Effector CD8-positive, alpha-beta T cell (primary cell): ENCODE measurements at regions not wholly inside any gene's neighbourhood (a gene's known extent, or its start where the extent isn't known, plus 50 kb on each side); places are given as distances from the start of the nearest gene placed in this dataset.

ENCODE experiments used
- DNase-seq: peaks from one replicate; lab custom pipeline; 2025; lab: John Stamatoyannopoulos, UW

- no peak for DNase-seq
Observed at GRCh38 chr2:145022666-145023333, 502.9 kb upstream of the ZEB2 start.

GRCh38 chr2:145021962-145022665, 502.2 kb upstream of the ZEB2 start:
- no peak for DNase-seq

DNA sequence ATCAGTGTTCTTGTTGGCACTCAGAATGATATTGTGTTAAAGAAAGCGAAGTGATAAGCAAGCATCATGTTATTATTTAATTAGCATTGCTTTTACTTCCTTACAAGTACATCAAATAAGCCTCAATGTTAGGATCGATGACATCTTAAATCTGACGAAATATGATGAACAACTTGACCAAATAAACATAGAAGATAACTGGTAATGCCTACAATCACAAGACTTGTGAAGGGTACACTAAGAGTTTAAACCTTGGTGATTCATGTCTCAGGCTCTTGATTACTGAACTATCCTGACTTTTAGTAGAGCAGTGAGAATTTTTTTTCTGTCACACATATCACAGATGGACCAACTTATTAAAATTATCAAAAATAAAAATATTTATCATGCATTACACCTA, 500.8 kb upstream of the ZEB2 start:
- no peak for DNase-seq

DNA sequence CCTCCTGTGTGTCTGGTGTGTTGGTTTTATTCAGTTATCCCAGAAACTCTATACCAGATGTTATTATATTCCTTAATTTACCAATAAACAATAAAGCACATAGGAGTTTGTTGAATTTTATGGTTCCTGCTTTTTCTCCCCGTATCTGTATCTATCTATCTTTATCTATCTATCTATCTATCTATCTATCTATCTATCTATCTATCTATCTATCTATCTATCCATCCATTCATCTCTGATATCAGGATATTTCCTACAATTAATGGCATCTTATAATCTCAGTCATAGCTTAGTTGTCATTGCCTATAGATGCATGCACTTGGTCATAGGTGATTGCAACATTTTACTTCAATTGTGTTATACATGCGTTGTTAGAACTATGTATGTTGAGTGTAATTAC, 500.2 kb upstream of the ZEB2 start:
- DNase-seq, result no peak

DNA sequence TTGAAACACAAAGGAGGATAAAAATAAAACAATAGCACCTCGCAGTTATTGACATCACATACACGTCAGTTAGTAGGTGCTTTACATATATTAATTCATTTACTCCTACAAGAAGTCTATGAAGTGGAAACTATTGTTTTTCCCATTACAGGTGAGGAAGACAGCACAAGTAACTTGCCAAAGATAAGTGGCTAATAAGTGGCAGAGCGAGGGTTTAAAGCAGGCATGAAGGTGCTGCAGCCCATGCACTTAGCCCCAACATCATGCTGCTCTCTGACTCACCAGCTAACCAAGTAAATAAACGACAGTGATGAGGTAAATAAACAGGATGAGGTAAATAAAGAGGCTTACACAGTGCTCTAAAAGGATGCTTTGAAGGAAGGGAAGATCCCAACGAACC, 498.6 kb upstream of the ZEB2 start:
- no peak for DNase-seq

DNA sequence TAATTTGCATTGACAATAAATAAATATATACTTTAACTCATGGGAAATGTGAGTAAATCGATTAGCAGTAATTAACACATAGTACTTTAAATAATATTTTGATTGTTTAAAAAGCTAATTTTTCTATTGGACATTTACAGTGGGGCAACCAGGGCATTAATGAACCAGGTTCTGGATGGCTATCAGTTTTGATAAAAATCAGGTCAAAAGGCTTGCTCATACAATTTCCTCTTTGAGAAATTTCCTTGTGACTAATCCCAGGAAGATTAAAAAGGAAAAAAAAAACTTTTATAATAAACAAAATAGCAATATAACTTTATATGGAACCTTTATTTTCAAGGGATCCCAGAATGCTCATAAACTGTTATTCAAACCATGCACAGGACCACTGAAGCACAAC, 497.2 kb upstream of the ZEB2 start:
- no peak for DNase-seq

- no peak for DNase-seq
Observed at GRCh38 chr2:145016711-145017110, 496.8 kb upstream of the ZEB2 start.

GRCh38 chr2:145015561-145015960, 495.6 kb upstream of the ZEB2 start:
- DNase-seq, result no peak

GRCh38 chr2:145012806-145013205, 492.9 kb upstream of the ZEB2 start:
- no peak for DNase-seq

DNA sequence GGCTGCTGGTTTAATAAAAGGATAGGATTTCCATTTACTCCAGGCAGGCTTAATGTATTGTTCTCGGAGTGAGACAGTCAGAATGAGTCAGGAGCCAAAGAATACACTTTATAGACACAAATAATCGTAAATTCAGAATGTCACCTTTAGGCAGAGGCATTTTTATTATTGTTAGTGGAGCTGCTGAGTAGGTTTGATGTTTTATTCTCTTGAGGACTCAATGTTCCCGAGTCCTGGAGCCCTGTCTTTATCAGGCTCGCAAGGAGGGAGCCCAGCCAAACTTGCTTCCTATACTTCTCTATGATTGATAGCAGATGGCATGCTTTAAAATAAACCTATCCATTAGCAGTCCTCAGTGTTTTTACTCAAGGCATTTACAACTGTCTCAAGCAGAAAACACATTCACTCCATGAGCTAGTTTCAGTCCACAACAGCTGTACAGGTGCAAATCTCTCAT, 492.3 kb upstream of the ZEB2 start:
- DNase-seq, result no peak

- no peak for DNase-seq
Observed at GRCh38 chr2:145010635-145011034, 490.7 kb upstream of the ZEB2 start.

GRCh38 chr2:145007960-145008263, 488.0 kb upstream of the ZEB2 start:
- no peak for DNase-seq

GRCh38 chr2:145007093-145007959, 487.4 kb upstream of the ZEB2 start:
- no peak for DNase-seq

GRCh38 chr2:145002624-145003023, 482.7 kb upstream of the ZEB2 start:
- no peak for DNase-seq

GRCh38 chr2:145000376-145000775, 480.5 kb upstream of the ZEB2 start:
- DNase-seq, result no peak

DNA sequence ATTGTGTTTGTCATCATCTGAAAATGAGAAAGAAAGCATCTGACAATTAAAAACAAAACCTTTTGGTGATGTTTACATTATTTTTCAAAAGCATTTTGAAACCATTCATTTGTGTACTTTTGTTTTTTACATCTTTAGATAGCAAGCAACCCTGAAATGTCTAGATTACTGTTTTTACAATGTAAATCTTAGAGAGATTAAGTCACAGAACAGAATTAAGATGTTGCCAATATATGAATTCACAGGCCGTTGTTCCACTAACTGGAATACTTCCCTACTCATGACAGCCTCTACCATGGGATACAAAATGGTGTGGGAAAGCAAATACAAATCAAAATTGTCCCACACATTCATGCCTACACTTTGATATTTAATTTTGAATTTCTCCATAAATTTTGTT, 480.0 kb upstream of the ZEB2 start:
- DNase-seq, result no peak

DNA sequence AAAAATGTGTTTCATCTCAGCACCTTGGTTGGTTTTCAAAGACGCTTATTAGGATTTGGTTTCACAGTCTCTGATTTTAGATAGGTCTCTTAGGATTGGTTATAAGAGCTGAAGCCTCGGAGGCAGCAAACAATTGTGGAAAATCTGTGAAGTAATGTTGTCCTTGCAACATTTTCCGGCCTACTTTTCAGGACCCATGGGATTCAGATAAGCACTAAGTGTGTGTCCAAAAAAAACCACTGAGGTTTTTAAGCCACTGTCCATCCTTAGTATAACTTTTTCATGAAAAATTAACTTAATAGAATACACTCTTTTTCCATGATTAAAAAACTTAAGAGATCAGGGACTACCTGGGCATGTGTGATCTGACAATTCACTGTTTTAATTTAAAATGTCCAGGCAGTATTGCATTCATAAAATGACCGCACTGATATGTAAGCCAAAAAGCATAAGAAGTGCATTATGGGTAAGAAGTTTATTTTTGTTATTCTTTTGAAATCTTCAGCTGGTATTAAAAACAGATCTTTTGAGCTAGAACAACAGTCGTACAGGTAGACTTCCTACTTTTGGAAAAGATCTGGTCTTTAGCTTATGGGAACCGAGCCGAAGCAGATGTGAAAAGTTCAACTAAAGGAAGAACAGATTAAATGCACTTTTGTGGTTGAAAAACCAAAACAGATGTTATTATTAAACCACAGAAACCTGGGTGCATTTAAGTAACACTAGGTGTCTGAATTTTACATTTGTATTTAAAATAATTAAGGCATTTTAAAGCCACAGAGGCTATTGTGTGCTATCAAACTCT, 479.4 kb upstream of the ZEB2 start:
- no peak for DNase-seq

DNA sequence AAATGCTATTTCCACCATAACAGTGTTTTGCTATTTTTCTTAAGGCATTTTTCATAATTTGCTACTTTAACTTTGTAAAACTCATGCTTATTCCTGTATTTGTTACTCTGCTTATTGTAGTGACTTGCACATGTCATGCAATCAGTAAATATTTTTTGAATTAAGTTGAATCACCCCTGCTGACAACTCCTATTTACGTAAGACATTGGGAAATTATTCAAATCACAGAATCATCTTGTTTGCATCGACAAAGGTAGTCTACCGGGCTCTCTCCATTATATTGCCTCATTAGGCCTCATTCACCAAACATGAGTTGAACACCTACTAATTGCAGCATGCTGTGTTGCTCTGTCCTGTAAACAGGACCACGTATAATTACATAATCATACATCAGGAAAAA, 478.5 kb upstream of the ZEB2 start:
- DNase-seq, result no peak

- DNase-seq, result no peak
Observed at GRCh38 chr2:144996225-144996795, 476.4 kb upstream of the ZEB2 start.

DNA sequence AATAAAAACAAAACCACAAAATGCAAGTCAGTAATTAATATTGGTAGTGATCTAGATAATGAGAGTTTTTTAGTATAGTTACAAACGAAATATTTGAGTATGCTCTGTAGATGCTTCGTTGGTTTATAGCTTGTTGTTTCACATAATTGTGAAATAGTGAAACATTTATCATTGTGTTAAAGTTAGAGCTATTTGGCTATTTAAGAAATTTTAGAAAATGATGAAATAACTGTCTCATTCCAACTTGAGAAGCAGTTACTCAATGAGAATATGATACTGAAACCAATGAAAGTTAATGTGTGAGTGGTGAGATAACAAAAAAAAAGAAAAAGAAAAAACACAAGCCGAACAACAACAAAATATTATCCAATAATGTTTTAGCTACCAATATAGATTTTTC, 475.6 kb upstream of the ZEB2 start:
- DNase-seq, result no peak

GRCh38 chr2:144990661-144991060, 470.7 kb upstream of the ZEB2 start:
- no peak for DNase-seq
